Activated T-cell treated with anti-CD3 and anti-CD28 coated beads for 4 hours (primary cell): ENCODE measurements at regions not wholly inside any gene's neighbourhood (a gene's known extent, or its start where the extent isn't known, plus 50 kb on each side); places are given as distances from the start of the nearest gene placed in this dataset.

ENCODE experiments used
- DNase-seq: peaks from one replicate; pipeline ENCODE4 v3.0.0-alpha.2; 2020

DNA sequence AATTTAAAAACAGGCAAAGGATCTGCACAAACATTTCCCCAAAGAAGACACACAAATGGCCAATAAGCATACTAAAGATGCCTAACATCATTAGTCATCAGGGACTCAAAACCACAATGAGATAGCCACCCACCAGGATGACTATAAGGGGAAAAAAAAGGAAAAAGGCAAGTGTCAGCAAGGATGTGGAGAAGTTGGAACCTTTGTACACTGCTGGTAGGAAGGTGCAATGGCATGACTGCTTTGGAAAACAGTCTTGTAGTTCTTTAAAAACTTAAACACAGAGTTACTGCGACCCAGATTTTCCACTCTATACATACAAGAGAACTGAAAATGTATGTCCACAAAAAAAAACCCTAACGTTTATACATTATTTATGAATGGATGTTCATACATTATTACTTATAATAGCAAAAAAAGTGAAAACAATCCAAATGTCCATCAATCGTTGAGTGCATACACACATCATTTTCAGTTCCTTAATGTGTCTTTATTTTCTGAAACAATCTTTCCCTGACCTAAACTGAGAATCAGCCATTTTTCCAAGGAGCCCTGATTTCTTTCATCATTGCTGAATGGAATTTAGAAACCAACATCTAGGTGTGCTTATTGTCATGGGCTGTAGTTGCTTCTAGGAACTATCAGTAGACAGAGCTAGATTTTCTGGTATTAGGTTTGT is 64.7 kb upstream of the TLK1 start:
- no peak for DNase-seq

DNA sequence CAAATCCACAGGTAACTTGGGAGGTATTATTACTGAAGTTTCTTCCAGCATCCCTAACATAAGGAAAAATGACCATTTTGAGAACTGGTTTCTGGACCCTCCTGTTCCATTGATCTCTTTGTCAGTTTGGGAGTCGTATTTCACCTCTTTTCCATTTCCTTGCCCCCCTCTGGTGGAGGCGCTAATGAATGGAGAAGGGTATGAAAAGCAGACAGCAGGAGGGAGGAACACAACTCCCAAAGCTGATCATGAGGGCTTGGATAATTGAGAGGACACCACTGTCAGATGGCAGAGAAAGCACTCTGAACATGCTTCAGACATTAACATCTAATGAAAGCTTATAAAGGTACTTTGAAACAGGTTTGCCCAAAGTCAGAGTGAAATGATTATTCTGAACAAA is 56.6 kb upstream of the TLK1 start:
- DNase-seq: no peak

DNA sequence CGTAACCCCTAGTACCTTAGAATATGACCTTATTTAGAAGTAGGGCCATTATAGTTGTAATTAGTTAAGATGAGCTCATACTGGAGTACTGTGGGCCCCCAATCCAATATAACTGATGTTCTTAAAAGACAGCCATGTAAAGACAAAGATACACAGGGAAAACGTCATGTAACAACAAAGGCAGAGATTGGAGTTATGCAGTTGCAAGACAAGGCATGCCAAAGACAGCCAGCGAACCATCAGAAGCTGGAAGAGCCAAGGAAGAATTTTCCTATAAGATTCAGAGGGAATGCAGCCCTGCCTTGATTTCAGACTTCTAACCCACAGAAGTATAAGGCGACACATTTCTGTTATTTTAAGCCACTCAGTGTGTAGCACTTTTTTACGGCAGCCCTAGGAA is 55.9 kb upstream of the TLK1 start:
- no peak for DNase-seq

GRCh38 chr2:171214093-171214492 is 53.4 kb upstream of the TLK1 start:
- no peak for DNase-seq

- DNase-seq: peak; percentile 11
Observed at GRCh38 chr2:171210864-171211431, 50.3 kb upstream of the TLK1 start.
